ENCODE measurements at regions not wholly inside any gene's neighbourhood (a gene's known extent, or its start where the extent isn't known, plus 50 kb on each side); places are given as distances from the start of the nearest gene placed in this dataset.

DNA sequence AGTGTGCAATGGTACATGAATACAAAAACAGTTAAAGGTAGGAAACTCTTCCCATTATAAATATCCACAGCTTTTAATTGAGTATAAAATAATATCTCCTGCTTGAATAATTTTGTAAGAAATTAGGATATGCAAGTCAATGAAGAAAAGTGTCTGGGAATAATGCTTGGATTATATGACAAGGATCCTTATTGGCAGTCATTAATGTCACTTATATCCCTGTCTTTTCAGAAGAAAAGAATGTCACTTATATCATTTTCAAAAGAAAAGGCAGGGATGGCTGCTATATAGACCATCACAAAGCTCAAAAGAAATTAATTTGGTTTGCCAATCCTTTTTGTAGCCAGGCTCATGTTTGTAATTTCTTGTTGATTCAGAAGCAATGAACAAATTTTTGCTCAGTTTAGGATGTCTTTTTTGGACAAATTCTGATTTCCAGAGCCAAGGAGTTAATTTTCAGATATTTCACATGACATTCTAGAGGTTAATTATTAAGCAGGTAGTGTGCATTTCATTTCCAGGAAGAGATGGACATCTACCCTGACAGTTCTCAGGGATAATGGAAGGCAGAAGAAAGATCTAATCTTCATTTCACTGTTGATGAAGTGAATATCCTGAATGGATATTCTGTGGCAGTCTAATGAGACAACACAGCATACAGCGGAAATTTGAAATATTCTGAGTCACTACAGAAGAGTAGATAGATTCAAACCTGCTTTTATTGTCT lies 299.8 kb downstream of the RPS29 start:
- Histone ChIP-seq H3K4me1 (ENCODE audit: insufficient read depth, low read length) (no peaks in the 10 kb centered on the region), H3K27ac (ENCODE audit: low read length) (no peak overlapping the region), H2AFZ (ENCODE audit: low read length) (no peak overlapping the region), H3K9me3 (ENCODE audit: low read length) (no peaks in the 10 kb centered on the region), H3K79me2 (ENCODE audit: low read length) (no peaks in the 10 kb centered on the region), H3K36me3 (ENCODE audit: low read depth, low read length) (no peaks in the 10 kb centered on the region), H3K4me3 (ENCODE audit: low read length) (no peak overlapping the region), H3K27me3 (ENCODE audit: low read length) (peaks cover 23% of the 10 kb centered on the region), H4K20me1 (ENCODE audit: low read length) (no peaks in the 10 kb centered on the region), H3K4me2 (ENCODE audit: low read length) (no peak overlapping the region), H3F3A (ENCODE audit: low read length, unreplicated experiment) (no peaks in the 10 kb centered on the region), H3K9ac (ENCODE audit: low read length) (no peak overlapping the region), H3K9me2 (replicated peaks; ENCODE audit: low read length) (no peaks in the 10 kb centered on the region)
- DNase-seq (no peak), ATAC-seq (no peak)
- ChIA-PET POLR2A (ENCODE audit: unreplicated experiment) (no interaction called here), CTCF (interaction anchor here (0.6 kb wide), 1 partner anchor 1574 kb away, joined by 3 read pairs; no protein-coding TSS in a partner anchor)
- TF ChIP-seq EZH2phosphoT487 (IDR thresholded peaks at IDR 0.05; ENCODE audit: borderline replicate concordance, low read length) (no peak), EZH2 (IDR thresholded peaks at IDR 0.05; ENCODE audit: low read length, unreplicated experiment) (no peak)
- TF ChIP-seq, protein P1, sequence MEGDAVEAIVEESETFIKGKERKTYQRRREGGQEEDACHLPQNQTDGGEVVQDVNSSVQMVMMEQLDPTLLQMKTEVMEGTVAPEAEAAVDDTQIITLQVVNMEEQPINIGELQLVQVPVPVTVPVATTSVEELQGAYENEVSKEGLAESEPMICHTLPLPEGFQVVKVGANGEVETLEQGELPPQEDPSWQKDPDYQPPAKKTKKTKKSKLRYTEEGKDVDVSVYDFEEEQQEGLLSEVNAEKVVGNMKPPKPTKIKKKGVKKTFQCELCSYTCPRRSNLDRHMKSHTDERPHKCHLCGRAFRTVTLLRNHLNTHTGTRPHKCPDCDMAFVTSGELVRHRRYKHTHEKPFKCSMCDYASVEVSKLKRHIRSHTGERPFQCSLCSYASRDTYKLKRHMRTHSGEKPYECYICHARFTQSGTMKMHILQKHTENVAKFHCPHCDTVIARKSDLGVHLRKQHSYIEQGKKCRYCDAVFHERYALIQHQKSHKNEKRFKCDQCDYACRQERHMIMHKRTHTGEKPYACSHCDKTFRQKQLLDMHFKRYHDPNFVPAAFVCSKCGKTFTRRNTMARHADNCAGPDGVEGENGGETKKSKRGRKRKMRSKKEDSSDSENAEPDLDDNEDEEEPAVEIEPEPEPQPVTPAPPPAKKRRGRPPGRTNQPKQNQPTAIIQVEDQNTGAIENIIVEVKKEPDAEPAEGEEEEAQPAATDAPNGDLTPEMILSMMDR (conservative IDR thresholded peaks at IDR 0.05; ENCODE audit: low read depth, low read length): no peak
- intact Hi-C loops (cut with micrococcal nuclease): no loop called here
- no TSS peak for BruUV-seq (replicated peaks)

DNA sequence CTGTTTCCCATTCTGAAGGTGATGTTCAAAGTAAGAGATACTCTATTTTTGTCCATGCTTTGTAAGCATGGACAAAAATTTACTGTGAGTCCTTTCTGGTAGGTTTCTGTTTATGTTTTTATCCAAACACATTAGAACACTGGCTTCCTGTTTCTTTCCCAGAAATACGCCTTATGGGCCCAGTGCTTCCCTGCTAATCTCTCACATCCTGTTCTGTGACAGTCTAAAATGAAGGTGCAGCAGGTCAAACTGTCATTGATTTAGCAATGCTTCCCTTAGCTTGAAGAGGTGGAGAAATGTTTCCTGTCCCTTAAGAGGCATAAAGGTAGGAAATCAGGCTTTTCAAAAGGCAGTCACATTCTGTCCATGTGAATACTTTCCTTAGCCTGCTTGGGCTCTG lies 305.6 kb downstream of the RPS29 start:
- Histone ChIP-seq H3K4me1 (ENCODE audit: insufficient read depth, low read length) (no peaks in the 10 kb centered on the region), H3K4me3 (ENCODE audit: low read length) (no peak overlapping the region), H3K4me2 (ENCODE audit: low read length) (no peak overlapping the region), H2AFZ (ENCODE audit: low read length) (no peak overlapping the region), H3K9me3 (ENCODE audit: low read length) (no peaks in the 10 kb centered on the region), H3K9ac (ENCODE audit: low read length) (no peak overlapping the region), H3K79me2 (ENCODE audit: low read length) (no peaks in the 10 kb centered on the region), H3K9me2 (replicated peaks; ENCODE audit: low read length) (no peaks in the 10 kb centered on the region), H3K27ac (ENCODE audit: low read length) (no peak overlapping the region), H3F3A (ENCODE audit: low read length, unreplicated experiment) (no peaks in the 10 kb centered on the region), H3K36me3 (ENCODE audit: low read depth, low read length) (no peaks in the 10 kb centered on the region), H3K27me3 (ENCODE audit: low read length) (peaks cover 40% of the 10 kb centered on the region), H4K20me1 (ENCODE audit: low read length) (no peaks in the 10 kb centered on the region)
- ATAC-seq (no peak), DNase-seq (no peak)
- intact Hi-C loops (cut with micrococcal nuclease): no loop called here
- POLR2A ChIA-PET (ENCODE audit: unreplicated experiment): no interaction called here
- CTCF ChIA-PET: no interaction called here
- no peak for TF ChIP-seq EZH2 (IDR thresholded peaks at IDR 0.05; ENCODE audit: low read length, unreplicated experiment)
- TF ChIP-seq, protein P1 (conservative IDR thresholded peaks at IDR 0.05; ENCODE audit: low read depth, low read length): no peak
- TF ChIP-seq EZH2phosphoT487 (IDR thresholded peaks at IDR 0.05; ENCODE audit: borderline replicate concordance, low read length): no peak
- BruUV-seq (replicated peaks): no TSS peak

DNA sequence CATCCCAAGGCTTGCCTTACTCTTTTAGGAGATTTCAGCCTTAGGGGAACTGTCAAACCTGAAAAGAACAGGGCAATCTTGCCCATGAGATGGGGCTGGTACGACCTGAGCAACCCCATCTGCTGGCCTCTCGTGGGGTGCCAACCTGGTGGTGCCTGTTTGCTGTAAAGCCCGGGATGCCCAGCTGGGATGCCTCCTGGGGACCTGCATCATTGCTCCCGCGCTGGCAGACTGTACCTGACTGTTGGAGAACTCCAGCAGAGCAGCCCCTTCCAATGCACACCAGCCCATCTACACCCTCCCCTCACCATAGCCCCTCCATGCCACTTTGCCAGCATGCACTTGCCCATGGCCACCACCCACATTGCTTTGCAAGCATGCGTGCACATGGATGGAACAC lies 335.7 kb downstream of the RPS29 start:
- no peak overlapping the region for H3K4me2 ChIP-seq (ENCODE audit: low read length)
- ChIA-PET CTCF (no interaction called here), POLR2A (ENCODE audit: unreplicated experiment) (interaction anchor here (0.5 kb wide), 1 partner anchor 32 kb away, joined by 3 read pairs; no protein-coding TSS in a partner anchor)
- TF ChIP-seq EZH2 (IDR thresholded peaks at IDR 0.05; ENCODE audit: low read length, unreplicated experiment): no peak
- TF ChIP-seq, protein P1 (conservative IDR thresholded peaks at IDR 0.05; ENCODE audit: low read depth, low read length): no peak
- no peak for TF ChIP-seq EZH2phosphoT487 (IDR thresholded peaks at IDR 0.05; ENCODE audit: borderline replicate concordance, low read length)
- DNase-seq (no peak), ATAC-seq (no peak)
- H3K4me1 ChIP-seq (ENCODE audit: insufficient read depth, low read length): no peaks in the 10 kb centered on the region
- no peaks in the 10 kb centered on the region for H3K36me3 ChIP-seq (ENCODE audit: low read depth, low read length)
- H3K27ac ChIP-seq (ENCODE audit: low read length): no peak overlapping the region
- no peaks in the 10 kb centered on the region for H3K79me2 ChIP-seq (ENCODE audit: low read length)
- no peaks in the 10 kb centered on the region for H3K9me2 ChIP-seq (replicated peaks; ENCODE audit: low read length)
- intact Hi-C loops (cut with micrococcal nuclease): no loop called here
- H3K9me3 ChIP-seq (ENCODE audit: low read length): no peaks in the 10 kb centered on the region
- H3K27me3 ChIP-seq (ENCODE audit: low read length): no peaks in the 10 kb centered on the region
- H3F3A ChIP-seq (ENCODE audit: low read length, unreplicated experiment): no peaks in the 10 kb centered on the region
- H2AFZ ChIP-seq (ENCODE audit: low read length): no peak overlapping the region
- H4K20me1 ChIP-seq (ENCODE audit: low read length): no peaks in the 10 kb centered on the region
- H3K9ac ChIP-seq (ENCODE audit: low read length): no peak overlapping the region
- no TSS peak for BruUV-seq (replicated peaks)
- H3K4me3 ChIP-seq (ENCODE audit: low read length): no peak overlapping the region
